Choroid plexus epithelial cell (primary cell): ENCODE measurements at regions not wholly inside any gene's neighbourhood (a gene's known extent, or its start where the extent isn't known, plus 50 kb on each side); places are given as distances from the start of the nearest gene placed in this dataset.

Source experiments
- DNase-seq: peaks from one replicate; pipeline ENCODE4 v3.0.0-alpha.2; 2010; ENCODE audit warnings: low read depth
- H3K4me3 ChIP-seq: 2 replicates; pipeline ENCODE4 v1.5.1; 2011; ENCODE audit warnings: low read depth, mild to moderate bottlenecking, control low read depth, low read length, moderate library complexity
- TF ChIP-seq, protein P1 (sequence below): conservative IDR thresholded peaks from 2 replicates; pipeline ENCODE4 v1.5.1; 2011; ENCODE audit warnings: low read depth, mild to moderate bottlenecking, control low read depth, inconsistent platforms, low read length, moderate library complexity

DNA sequence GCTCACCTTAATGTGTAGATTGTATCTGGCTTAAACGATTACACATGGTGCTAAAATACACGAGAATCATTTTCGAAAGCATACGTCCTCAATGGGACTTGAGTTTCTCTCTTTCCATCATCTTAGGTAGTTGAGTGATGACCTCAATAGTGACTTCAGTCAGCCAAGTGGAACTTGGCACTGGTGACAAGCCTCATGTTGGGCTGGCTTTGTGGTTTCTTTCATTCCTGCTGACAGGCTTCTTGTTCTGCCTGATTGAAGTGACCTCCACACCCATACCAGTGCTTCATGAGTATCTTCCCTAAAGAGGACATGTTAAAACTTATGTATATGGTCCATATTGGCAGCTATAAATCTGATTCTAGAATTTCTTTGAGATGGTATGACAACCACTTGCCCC, 159.1 kb upstream of the WDR1 start:
- no peak for DNase-seq
- no peak overlapping the region for H3K4me3 ChIP-seq
- TF ChIP-seq, protein P1, sequence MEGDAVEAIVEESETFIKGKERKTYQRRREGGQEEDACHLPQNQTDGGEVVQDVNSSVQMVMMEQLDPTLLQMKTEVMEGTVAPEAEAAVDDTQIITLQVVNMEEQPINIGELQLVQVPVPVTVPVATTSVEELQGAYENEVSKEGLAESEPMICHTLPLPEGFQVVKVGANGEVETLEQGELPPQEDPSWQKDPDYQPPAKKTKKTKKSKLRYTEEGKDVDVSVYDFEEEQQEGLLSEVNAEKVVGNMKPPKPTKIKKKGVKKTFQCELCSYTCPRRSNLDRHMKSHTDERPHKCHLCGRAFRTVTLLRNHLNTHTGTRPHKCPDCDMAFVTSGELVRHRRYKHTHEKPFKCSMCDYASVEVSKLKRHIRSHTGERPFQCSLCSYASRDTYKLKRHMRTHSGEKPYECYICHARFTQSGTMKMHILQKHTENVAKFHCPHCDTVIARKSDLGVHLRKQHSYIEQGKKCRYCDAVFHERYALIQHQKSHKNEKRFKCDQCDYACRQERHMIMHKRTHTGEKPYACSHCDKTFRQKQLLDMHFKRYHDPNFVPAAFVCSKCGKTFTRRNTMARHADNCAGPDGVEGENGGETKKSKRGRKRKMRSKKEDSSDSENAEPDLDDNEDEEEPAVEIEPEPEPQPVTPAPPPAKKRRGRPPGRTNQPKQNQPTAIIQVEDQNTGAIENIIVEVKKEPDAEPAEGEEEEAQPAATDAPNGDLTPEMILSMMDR, result no peak

DNA sequence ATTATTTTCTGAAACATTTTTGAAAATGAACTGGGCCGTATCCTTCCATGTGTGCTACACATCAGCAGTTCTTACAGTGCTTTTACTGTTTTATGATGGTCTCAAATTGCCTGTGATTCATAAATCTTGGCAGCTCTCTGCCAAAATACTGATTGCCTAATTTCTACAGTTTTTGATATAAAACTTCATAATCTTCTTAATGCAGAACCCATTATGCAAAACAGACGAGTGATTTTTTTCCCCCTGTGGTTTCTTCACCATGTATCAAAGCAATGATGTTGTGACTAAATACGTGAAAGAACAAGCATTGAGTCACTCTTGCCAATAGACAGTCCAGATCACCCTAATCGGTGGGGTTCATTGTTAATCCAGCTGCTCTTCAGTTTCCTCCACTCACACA, 156.4 kb upstream of the WDR1 start:
- H3K4me3 ChIP-seq, result no peak overlapping the region
- DNase-seq, result no peak
- TF ChIP-seq, protein P1, result no peak

DNA sequence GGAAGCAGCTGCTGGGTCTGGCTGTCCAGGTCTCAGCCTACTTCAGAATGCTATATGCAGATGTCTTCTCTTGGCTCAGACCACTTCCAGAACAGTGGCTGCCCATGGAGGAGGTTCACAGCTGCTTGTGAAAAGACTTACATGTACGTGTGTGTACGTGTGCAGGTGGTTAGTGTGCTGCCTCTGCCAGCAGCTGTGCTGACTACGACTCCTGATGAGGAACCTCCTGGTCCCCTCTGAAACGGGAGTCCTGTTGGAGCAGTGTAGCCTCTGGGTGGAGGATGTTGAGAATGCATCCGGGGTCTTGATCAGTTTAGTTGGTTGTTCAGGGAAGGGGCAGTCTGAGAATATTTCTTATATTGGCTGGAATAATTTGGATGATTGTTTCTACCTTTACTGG, 155.9 kb upstream of the WDR1 start:
- no peak for DNase-seq
- H3K4me3 ChIP-seq, result no peak overlapping the region
- TF ChIP-seq, protein P1, result no peak

DNA sequence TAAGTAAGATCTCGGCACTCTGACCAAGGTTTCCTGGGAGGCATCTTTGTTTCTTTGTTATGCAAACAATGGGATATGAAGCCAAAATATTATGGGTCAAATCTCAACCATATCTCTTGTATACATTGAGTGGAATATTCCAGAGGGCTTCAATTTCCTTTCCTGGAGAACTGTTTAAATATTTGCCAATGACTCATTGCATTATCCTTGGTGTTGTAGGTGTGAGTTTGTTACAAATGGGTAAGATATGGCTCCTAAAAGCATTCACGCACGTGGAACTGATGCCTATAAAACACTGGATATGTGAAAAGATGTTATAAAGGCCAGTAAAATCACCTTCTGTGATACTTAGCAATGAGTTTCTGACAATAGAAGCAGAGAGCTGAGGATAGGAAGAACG, 150.5 kb upstream of the WDR1 start:
- H3K4me3 ChIP-seq, result no peak overlapping the region
- no peak for DNase-seq
- TF ChIP-seq, protein P1, result no peak

DNA sequence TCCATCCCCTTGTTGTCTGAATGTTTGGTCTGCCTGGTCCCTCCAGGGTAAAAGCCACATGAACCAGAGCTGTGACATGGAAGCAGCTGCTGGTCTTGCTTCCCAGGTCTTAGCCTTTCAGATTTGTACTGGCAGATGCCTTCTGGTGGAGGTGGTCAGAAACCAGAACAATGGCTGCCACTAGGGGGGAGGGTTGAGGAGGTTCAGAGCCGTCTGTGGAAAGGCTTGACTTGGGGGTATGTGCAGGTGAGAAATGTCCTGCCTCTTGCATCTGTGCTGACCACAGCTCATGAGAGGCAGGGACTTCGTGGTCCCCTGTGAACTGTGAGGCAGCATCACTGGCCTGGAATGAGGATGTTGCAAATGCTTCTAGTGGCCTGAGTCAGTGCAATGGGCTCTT, 144.2 kb upstream of the WDR1 start:
- no peak for DNase-seq
- no peak overlapping the region for H3K4me3 ChIP-seq
- TF ChIP-seq, protein P1, result no peak

DNA sequence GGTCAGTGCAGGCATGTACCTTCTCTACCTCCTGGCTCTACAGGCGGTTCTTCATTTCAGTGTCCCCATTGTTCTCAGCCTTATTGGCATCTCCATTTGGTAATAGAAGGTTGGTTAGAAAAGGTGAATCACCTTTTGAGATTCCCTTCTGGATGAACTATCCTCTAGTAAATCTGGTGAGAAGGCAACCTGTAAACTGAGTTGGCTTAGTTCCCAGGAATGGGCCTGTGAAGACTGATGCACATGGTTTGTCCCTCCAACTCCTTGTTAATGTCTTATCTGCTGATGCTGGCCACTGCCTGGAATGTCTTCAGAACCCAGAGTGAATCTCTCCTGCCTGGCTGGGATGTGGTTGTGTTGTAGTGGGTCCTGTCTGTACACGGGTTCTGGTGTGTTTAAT, 143.4 kb upstream of the WDR1 start:
- no peak overlapping the region for H3K4me3 ChIP-seq
- DNase-seq, result no peak
- TF ChIP-seq, protein P1, result no peak

DNA sequence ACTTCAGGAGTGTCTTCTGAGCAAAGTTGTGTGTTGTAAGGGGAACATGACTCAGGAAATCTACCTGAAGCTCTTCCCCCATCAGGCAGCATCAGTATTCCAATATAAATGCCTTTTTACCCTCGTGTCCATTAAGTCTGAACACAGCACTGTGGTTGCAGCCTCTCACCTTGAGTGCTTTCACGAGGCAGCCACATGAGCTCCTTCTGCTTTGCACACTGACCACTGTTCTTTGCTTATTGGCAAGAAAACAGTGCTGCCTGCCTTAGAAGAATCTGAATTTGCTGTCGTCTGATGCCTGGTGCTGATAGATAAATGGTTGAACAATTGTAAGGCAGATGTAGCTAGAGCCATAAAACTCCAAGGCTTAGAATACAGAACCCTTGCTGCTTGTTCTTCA, 139.6 kb upstream of the WDR1 start:
- DNase-seq, result no peak
- TF ChIP-seq, protein P1, result no peak

More for the DNA sequence above, 139.6 kb upstream of the WDR1 start:
- no peak overlapping the region for H3K4me3 ChIP-seq
